Fibroblast of lung (primary cell): ENCODE measurements at regions not wholly inside any gene's neighbourhood (a gene's known extent, or its start where the extent isn't known, plus 50 kb on each side); places are given as distances from the start of the nearest gene placed in this dataset.

ENCODE experiments used
- DNase-seq, 2 donors: peaks; one replicate each; pipeline versions ENCODE4 v3.0.0 to v3.0.0-alpha.2; 2010; ENCODE audit warnings: low read depth in 2 of 2
- H2AFZ ChIP-seq: 2 replicates; pipeline ENCODE4 v1.5.1; 2012; ENCODE audit warnings: low read length, control low read depth, inconsistent platforms
- H3K27ac ChIP-seq: 2 replicates; pipeline ENCODE4 v1.5.1; 2011; ENCODE audit warnings: low read length, control low read depth; ENCODE audit not compliant: insufficient read depth
- H3K27me3 ChIP-seq: 2 replicates; pipeline ENCODE4 v1.5.1; 2011; ENCODE audit warnings: mild to moderate bottlenecking, low read length; ENCODE audit not compliant: control insufficient read depth, insufficient read depth
- H3K36me3 ChIP-seq: 2 replicates; pipeline ENCODE4 v1.5.1; 2011; ENCODE audit warnings: low read length; ENCODE audit not compliant: control insufficient read depth, insufficient read depth
- H3K4me1 ChIP-seq: 2 replicates; pipeline ENCODE4 v1.5.1; 2011; ENCODE audit warnings: low read length; ENCODE audit not compliant: control insufficient read depth, insufficient read depth; ENCODE audit errors: extremely low read depth
- H3K4me2 ChIP-seq: 2 replicates; pipeline ENCODE4 v1.5.1; 2011; ENCODE audit warnings: low read length, control low read depth; ENCODE audit not compliant: insufficient read depth; ENCODE audit errors: extremely low read depth
- H3K4me3 ChIP-seq, 4 experiments: fragments of 200-600 bp in 1 of 4; sonication (generic) in 1 of 4; replicated peaks in 1 of 4; 2 replicates each; pipeline ENCODE4 v1.5.1; 2011 to 2016; ENCODE audit warnings: low read length in 4 of 4, low read depth in 3 of 4, mild to moderate bottlenecking in 3 of 4, control low read depth in 2 of 4, inconsistent platforms in 1 of 4, mixed read lengths in 1 of 4; ENCODE audit not compliant: insufficient read depth in 1 of 4; ENCODE audit errors: control extremely low read depth in 1 of 4
- H3K79me2 ChIP-seq: 2 replicates; pipeline ENCODE4 v1.5.1; 2012; ENCODE audit warnings: mild to moderate bottlenecking, low read length, inconsistent platforms; ENCODE audit not compliant: control insufficient read depth, insufficient read depth
- H3K9ac ChIP-seq: 2 replicates; pipeline ENCODE4 v1.5.1; 2011; ENCODE audit warnings: mild to moderate bottlenecking, low read length, control low read depth; ENCODE audit not compliant: insufficient read depth
- H3K9me3 ChIP-seq: 2 replicates; pipeline ENCODE4 v1.5.1; 2012; ENCODE audit warnings: low read depth, low read length; ENCODE audit not compliant: control insufficient read depth, insufficient read depth
- H4K20me1 ChIP-seq: 2 replicates; pipeline ENCODE4 v1.5.1; 2011; ENCODE audit warnings: low read length; ENCODE audit not compliant: control insufficient read depth, insufficient read depth; ENCODE audit errors: extremely low read depth
- CTCF ChIP-seq, 2 donors: IDR thresholded peaks in 1 of 2; conservative IDR thresholded peaks in 1 of 2; 1 replicate in 1 of 2; 2 replicates in 1 of 2; pipeline ENCODE4 v1.5.1; 2011 to 2012; ENCODE audit warnings: low read length in 2 of 2, control low read depth in 1 of 2, inconsistent platforms in 1 of 2, low read depth in 1 of 2, mild to moderate bottlenecking in 1 of 2
- EZH2 ChIP-seq: IDR thresholded peaks from 2 replicates; pipeline ENCODE4 v1.5.1; 2012; ENCODE audit warnings: low read length, control low read depth, mild to moderate bottlenecking; ENCODE audit errors: missing control alignments

DNA sequence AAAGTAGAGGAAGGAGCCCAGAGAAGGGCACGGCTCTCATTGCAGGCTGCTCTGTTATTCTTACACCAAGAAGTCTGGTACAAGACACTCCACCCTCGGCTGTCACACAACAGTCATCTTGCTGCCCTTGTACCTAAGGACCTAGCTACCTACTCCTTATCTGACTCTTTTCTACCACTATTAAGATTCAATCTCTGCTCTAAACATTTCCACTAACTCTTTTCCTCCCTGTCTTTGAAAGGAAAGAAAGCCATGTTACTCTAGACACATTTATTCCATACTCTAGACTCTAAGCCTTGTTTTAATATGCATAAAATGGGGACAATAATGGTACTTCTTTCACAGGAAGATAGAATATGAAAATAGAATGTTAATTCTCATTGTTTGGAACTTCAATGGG, 73.3 kb upstream of the C3orf49 start:
- H3K9ac ChIP-seq = no peak overlapping the region
- no peaks in the 10 kb centered on the region for H3K4me1 ChIP-seq
- no peaks in the 10 kb centered on the region for H3K27me3 ChIP-seq
- no peak overlapping the region for H2AFZ ChIP-seq
- no peaks in the 10 kb centered on the region for H4K20me1 ChIP-seq
- no peak overlapping the region for H3K4me2 ChIP-seq
- DNase-seq = no peak
- no peak overlapping the region for H3K4me3 ChIP-seq
- H3K79me2 ChIP-seq = no peaks in the 10 kb centered on the region
- H3K36me3 ChIP-seq = no peaks in the 10 kb centered on the region
- H3K9me3 ChIP-seq = no peaks in the 10 kb centered on the region
- TF ChIP-seq CTCF (conservative IDR thresholded peaks at IDR 0.05 in 1 of 2, IDR thresholded peaks at IDR 0.05 in 1 of 2; ENCODE audit: low read depth in 1 of 2, low read length in 2 of 2) = no peak
- no peak overlapping the region for H3K27ac ChIP-seq

GRCh38 chr3:63746211-63746610, 72.9 kb upstream of the C3orf49 start:
- no peaks in the 10 kb centered on the region for H3K79me2 ChIP-seq
- H3K9me3 ChIP-seq = no peaks in the 10 kb centered on the region
- H3K27ac ChIP-seq = no peak overlapping the region
- no peaks in the 10 kb centered on the region for H4K20me1 ChIP-seq
- no peak for TF ChIP-seq EZH2
- TF ChIP-seq CTCF (conservative IDR thresholded peaks at IDR 0.05 in 1 of 2, IDR thresholded peaks at IDR 0.05 in 1 of 2; ENCODE audit: low read depth in 1 of 2, low read length in 2 of 2) = no peak
- H3K4me1 ChIP-seq = no peaks in the 10 kb centered on the region
- H3K9ac ChIP-seq = no peak overlapping the region
- no peak for DNase-seq
- H3K36me3 ChIP-seq = no peaks in the 10 kb centered on the region
- H2AFZ ChIP-seq = no peak overlapping the region
- H3K4me2 ChIP-seq = no peak overlapping the region
- no peak overlapping the region for H3K4me3 ChIP-seq
- H3K27me3 ChIP-seq = no peaks in the 10 kb centered on the region

- Histone ChIP-seq H3K9me3 (no peaks in the 10 kb centered on the region), H3K4me3 (no peak overlapping the region), H4K20me1 (no peaks in the 10 kb centered on the region), H3K9ac (no peak overlapping the region), H3K36me3 (no peaks in the 10 kb centered on the region), H3K27me3 (no peaks in the 10 kb centered on the region), H3K27ac (no peak overlapping the region), H2AFZ (no peak overlapping the region), H3K79me2 (no peaks in the 10 kb centered on the region), H3K4me1 (no peaks in the 10 kb centered on the region), H3K4me2 (no peak overlapping the region)
- no peak for DNase-seq
- TF ChIP-seq EZH2 (no peak), CTCF (conservative IDR thresholded peaks at IDR 0.05 in 1 of 2, IDR thresholded peaks at IDR 0.05 in 1 of 2; ENCODE audit: low read depth in 1 of 2, low read length in 2 of 2) (no peak)
Measured at GRCh38 chr3:63751459-63751858, 67.6 kb upstream of the C3orf49 start.
